ENCODE measurements at regions not wholly inside any gene's neighbourhood (a gene's known extent, or its start where the extent isn't known, plus 50 kb on each side); places are given as distances from the start of the nearest gene placed in this dataset.

GRCh38 chr11:104594228-104594958 is 303.9 kb downstream of the CASP12 start (continued):
- TF ChIP-seq, protein P1, sequence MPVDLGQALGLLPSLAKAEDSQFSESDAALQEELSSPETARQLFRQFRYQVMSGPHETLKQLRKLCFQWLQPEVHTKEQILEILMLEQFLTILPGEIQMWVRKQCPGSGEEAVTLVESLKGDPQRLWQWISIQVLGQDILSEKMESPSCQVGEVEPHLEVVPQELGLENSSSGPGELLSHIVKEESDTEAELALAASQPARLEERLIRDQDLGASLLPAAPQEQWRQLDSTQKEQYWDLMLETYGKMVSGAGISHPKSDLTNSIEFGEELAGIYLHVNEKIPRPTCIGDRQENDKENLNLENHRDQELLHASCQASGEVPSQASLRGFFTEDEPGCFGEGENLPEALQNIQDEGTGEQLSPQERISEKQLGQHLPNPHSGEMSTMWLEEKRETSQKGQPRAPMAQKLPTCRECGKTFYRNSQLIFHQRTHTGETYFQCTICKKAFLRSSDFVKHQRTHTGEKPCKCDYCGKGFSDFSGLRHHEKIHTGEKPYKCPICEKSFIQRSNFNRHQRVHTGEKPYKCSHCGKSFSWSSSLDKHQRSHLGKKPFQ (CRISPR knock-in tag; IDR thresholded peaks at IDR 0.05; ENCODE audit: insufficient replicate concordance), result no peak
- TF ChIP-seq ZNF3 (CRISPR knock-in tag; IDR thresholded peaks at IDR 0.05), result no peak
- TF ChIP-seq, protein P2, sequence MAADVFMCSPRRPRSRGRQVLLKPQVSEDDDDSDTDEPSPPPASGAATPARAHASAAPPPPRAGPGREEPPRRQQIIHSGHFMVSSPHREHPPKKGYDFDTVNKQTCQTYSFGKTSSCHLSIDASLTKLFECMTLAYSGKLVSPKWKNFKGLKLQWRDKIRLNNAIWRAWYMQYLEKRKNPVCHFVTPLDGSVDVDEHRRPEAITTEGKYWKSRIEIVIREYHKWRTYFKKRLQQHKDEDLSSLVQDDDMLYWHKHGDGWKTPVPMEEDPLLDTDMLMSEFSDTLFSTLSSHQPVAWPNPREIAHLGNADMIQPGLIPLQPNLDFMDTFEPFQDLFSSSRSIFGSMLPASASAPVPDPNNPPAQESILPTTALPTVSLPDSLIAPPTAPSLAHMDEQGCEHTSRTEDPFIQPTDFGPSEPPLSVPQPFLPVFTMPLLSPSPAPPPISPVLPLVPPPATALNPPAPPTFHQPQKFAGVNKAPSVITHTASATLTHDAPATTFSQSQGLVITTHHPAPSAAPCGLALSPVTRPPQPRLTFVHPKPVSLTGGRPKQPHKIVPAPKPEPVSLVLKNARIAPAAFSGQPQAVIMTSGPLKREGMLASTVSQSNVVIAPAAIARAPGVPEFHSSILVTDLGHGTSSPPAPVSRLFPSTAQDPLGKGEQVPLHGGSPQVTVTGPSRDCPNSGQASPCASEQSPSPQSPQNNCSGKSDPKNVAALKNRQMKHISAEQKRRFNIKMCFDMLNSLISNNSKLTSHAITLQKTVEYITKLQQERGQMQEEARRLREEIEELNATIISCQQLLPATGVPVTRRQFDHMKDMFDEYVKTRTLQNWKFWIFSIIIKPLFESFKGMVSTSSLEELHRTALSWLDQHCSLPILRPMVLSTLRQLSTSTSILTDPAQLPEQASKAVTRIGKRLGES (CRISPR knock-in tag; IDR thresholded peaks at IDR 0.05; ENCODE audit: borderline replicate concordance), result no peak
- no peak for TF ChIP-seq FIP1L1 (IDR thresholded peaks at IDR 0.05; ENCODE audit: borderline replicate concordance, insufficient read depth, low read depth, low read length)
- no peak for TF ChIP-seq NPAS2 (CRISPR knock-in tag; IDR thresholded peaks at IDR 0.05; ENCODE audit: borderline replicate concordance)
- TF ChIP-seq ZNF672 (CRISPR knock-in tag; IDR thresholded peaks at IDR 0.05), result no peak

- no peaks in the 10 kb centered on the region; a peak in 1 of 5 replicates for H3K27me3 ChIP-seq (ENCODE audit: control insufficient read depth in 1 of 2, insufficient read depth in 2 of 2, low read length in 2 of 2)
- H2AFZ ChIP-seq (ENCODE audit: low read length), result no peak overlapping the region
These were observed 309.3 kb downstream of the CASP12 start for GRCh38 chr11:104588970-104589369.

More at GRCh38 chr11:104588970-104589369, 309.3 kb downstream of the CASP12 start:
- Histone ChIP-seq H3K9me3 (ENCODE audit: low read length) (no peaks in the 10 kb centered on the region), H3K4me2 (ENCODE audit: low read depth, low read length) (no peak overlapping the region), H3K9ac (ENCODE audit: insufficient read depth, low read depth, low read length) (no peak overlapping the region), H3K27ac (ENCODE audit: extremely low read length, insufficient read depth, low read length) (no peak overlapping the region), H3K4me3 (replicated peaks in 1 of 3; ENCODE audit: insufficient read depth in 1 of 3, low read depth in 2 of 3, low read length in 3 of 3) (no peak overlapping the region), H4K20me1 (ENCODE audit: insufficient read depth, low read length) (no peaks in the 10 kb centered on the region), H3K79me2 (ENCODE audit: insufficient read depth, low read length) (no peaks in the 10 kb centered on the region), H3K4me1 (ENCODE audit: insufficient read depth, low read length) (no peaks in the 10 kb centered on the region), H3K36me3 (replicated peaks in 1 of 2; ENCODE audit: control insufficient read depth in 1 of 2, insufficient read depth in 2 of 2, low read length in 2 of 2) (no peaks in the 10 kb centered on the region)
- ATAC-seq, result no peak
- POLR2A ChIA-PET, result no interaction called here
- BruUV-seq (replicated peaks), result no TSS peak
- CTCF ChIA-PET (ENCODE audit: low intra/inter-chr PET ratio, low total read pairs), result no interaction called here
- in situ Hi-C loops (cut with HindIII; ENCODE audit: extremely low pct_ligation_motif_present, low pct_unique_long_range_greater_than_20kb), result no loop called here
- intact Hi-C loops (cut with micrococcal nuclease; ENCODE audit: unreplicated experiment), result no loop called here
- no peak for DNase-seq (ENCODE audit: low spot score)
- 0% methylated on average over 1 of the region's 1 CpG for WGBS (ENCODE audit: low lambda C conversion rate)
- TF ChIP-seq NFIB (CRISPR knock-in tag; IDR thresholded peaks at IDR 0.05; ENCODE audit: borderline replicate concordance) (no peak), KDM2A (CRISPR knock-in tag; IDR thresholded peaks at IDR 0.05; ENCODE audit: borderline replicate concordance, low read depth) (no peak), KDM4B (CRISPR knock-in tag; IDR thresholded peaks at IDR 0.05) (no peak)
- FAIRE-seq, result no peak
